ENCODE measurements at regions not wholly inside any gene's neighbourhood (a gene's known extent, or its start where the extent isn't known, plus 50 kb on each side); places are given as distances from the start of the nearest gene placed in this dataset.

DNA sequence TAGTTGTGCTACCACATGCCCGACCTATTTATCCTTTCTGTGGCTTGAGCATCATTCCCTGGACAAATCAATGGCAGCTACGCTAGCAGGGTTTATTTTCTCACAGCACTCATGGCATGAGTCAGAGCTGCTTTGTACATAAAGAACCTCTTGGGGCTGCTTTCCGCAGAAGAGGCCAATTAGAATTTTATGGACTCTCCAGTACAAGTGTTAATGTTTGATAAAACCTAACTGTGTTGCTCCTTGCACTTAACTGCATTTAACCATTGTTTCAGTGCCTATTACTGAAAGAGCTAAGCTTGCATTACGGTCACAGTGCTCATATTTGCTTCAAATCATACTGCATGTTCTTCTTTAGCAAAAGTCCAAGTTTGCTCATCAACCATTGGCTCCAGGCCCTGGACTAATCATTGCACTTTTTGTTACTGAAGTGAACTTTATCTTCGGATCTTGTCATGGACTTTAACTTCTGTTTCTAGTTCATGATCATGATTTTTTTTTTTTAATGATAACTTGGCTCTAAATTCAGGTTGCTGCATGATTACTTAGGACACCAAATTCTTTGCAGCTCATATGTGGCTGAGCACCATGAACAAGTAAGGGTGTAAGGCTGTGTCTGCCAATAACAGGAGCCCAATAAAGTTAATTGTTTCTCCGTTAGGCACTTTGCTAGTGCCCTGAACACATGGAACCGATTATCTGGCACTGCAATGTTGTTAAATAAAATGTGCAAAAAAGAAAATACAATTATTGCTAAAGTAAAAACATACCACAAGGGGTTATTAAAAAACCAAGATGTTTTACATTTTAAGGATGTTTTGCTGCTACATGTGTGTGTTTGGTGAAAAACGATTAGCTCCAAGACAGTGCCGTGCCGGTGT is 492.2 kb downstream of the KCNJ2 start:
- Histone ChIP-seq H3K9ac (ENCODE audit: low read length) (no peak overlapping the region), H3K79me2 (ENCODE audit: control insufficient read depth, insufficient read depth, low read length) (no peaks in the 10 kb centered on the region), H3K27ac (ENCODE audit: low read length in 2 of 2) (no peak overlapping the region), H3K27me3 (replicated peaks in 1 of 4; ENCODE audit: control extremely low read depth in 1 of 4, control insufficient read depth in 3 of 4, insufficient read depth in 4 of 4, low read length in 3 of 4) (no peaks in the 10 kb centered on the region), H3K4me3 (ENCODE audit: control extremely low read depth in 1 of 5, extremely low read depth in 1 of 5, insufficient read depth in 1 of 5, low read depth in 2 of 5, low read length in 4 of 5) (no peak overlapping the region), H3K9me3 (ENCODE audit: control extremely low read depth in 1 of 3, control insufficient read depth in 2 of 3, insufficient read depth in 1 of 3, low read length in 2 of 3) (no peaks in the 10 kb centered on the region), H3K4me1 (ENCODE audit: control insufficient read depth in 2 of 2, insufficient read depth in 2 of 2, low read length in 2 of 2) (no peaks in the 10 kb centered on the region), H3K36me3 (replicated peaks in 1 of 2; ENCODE audit: control extremely low read depth in 1 of 2, control insufficient read depth in 1 of 2, extremely low read depth in 1 of 2, insufficient read depth in 2 of 2, low read length in 1 of 2) (no peaks in the 10 kb centered on the region), H2AFZ (ENCODE audit: insufficient read depth, low read depth, low read length, poor library complexity, severe bottlenecking) (no peak overlapping the region), H3K4me2 (replicated peaks; ENCODE audit: low read depth, low read length, poor library complexity, severe bottlenecking) (no peak overlapping the region), H4K20me1 (ENCODE audit: control insufficient read depth, insufficient read depth, low read length, poor library complexity, severe bottlenecking) (no peaks in the 10 kb centered on the region)
- H3K4me1 Mint-ChIP-seq = no peaks in the 10 kb centered on the region
- H3K9me3 Mint-ChIP-seq (ENCODE audit: insufficient read depth) = no peaks in the 10 kb centered on the region
- ATAC-seq (ENCODE audit: low read depth) (no peak), DNase-seq (no peak)
- ChIA-PET POLR2A (no interaction called here), CTCF (no interaction called here)
- TF ChIP-seq, protein P1, sequence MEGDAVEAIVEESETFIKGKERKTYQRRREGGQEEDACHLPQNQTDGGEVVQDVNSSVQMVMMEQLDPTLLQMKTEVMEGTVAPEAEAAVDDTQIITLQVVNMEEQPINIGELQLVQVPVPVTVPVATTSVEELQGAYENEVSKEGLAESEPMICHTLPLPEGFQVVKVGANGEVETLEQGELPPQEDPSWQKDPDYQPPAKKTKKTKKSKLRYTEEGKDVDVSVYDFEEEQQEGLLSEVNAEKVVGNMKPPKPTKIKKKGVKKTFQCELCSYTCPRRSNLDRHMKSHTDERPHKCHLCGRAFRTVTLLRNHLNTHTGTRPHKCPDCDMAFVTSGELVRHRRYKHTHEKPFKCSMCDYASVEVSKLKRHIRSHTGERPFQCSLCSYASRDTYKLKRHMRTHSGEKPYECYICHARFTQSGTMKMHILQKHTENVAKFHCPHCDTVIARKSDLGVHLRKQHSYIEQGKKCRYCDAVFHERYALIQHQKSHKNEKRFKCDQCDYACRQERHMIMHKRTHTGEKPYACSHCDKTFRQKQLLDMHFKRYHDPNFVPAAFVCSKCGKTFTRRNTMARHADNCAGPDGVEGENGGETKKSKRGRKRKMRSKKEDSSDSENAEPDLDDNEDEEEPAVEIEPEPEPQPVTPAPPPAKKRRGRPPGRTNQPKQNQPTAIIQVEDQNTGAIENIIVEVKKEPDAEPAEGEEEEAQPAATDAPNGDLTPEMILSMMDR (IDR thresholded peaks at IDR 0.05) = no peak
- TF ChIP-seq EZH2 (IDR thresholded peaks at IDR 0.05; ENCODE audit: borderline replicate concordance, insufficient read depth, low read depth, low read length, poor library complexity, severe bottlenecking) = no peak
- no peaks in the 10 kb centered on the region for H3K27me3 Mint-ChIP-seq
- no peak overlapping the region for H3K4me3 Mint-ChIP-seq
- intact Hi-C loops (cut with micrococcal nuclease) = no loop called here
- no peak overlapping the region for H3K27ac Mint-ChIP-seq
- WGBS (ENCODE audit: insufficient coverage) = 87% methylated on average over 3 of the region's 10 CpGs

DNA sequence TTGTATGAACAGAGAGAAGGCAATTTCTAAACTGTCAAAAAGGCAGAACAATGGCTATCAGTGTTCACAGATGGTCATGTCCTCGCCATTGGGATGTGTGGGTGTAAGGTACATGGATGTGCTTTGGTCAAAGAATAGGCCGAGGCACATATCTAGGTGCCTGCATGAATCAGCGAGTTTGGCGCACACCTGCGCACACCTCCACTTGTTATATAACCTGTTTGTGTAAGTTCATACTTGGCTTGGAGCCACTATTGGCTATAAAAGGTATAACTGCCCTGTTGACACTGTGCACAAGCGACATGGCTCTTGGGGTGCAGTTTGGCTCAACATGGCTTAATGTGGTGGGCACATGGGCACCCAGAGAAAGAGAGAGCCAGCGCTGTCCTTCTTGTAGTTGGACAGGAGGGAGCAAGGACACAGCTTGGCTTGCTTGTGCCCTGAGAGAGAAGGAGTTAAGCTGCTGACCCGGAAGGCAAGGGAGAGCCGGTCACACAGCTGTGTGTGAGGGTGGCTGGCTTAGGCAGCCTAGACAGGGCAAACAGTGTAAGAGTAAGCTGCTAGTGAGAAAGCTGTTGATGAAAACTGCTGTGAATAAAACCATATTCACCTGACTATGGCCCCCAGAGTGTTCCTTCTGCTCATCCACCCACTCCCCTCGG is 499.1 kb downstream of the KCNJ2 start:
- Histone ChIP-seq H3K4me1 (ENCODE audit: control insufficient read depth in 2 of 2, insufficient read depth in 2 of 2, low read length in 2 of 2) (no peaks in the 10 kb centered on the region), H3K4me3 (ENCODE audit: control extremely low read depth in 1 of 5, extremely low read depth in 1 of 5, insufficient read depth in 1 of 5, low read depth in 2 of 5, low read length in 4 of 5) (no peak overlapping the region), H3K9ac (ENCODE audit: low read length) (no peak overlapping the region), H4K20me1 (ENCODE audit: control insufficient read depth, insufficient read depth, low read length, poor library complexity, severe bottlenecking) (no peaks in the 10 kb centered on the region), H3K36me3 (replicated peaks in 1 of 2; ENCODE audit: control extremely low read depth in 1 of 2, control insufficient read depth in 1 of 2, extremely low read depth in 1 of 2, insufficient read depth in 2 of 2, low read length in 1 of 2) (no peaks in the 10 kb centered on the region), H3K79me2 (ENCODE audit: control insufficient read depth, insufficient read depth, low read length) (no peaks in the 10 kb centered on the region), H2AFZ (ENCODE audit: insufficient read depth, low read depth, low read length, poor library complexity, severe bottlenecking) (no peak overlapping the region), H3K27ac (ENCODE audit: low read length in 2 of 2) (no peak overlapping the region), H3K4me2 (replicated peaks; ENCODE audit: low read depth, low read length, poor library complexity, severe bottlenecking) (no peak overlapping the region), H3K9me3 (ENCODE audit: control extremely low read depth in 1 of 3, control insufficient read depth in 2 of 3, insufficient read depth in 1 of 3, low read length in 2 of 3) (no peaks in the 10 kb centered on the region), H3K27me3 (replicated peaks in 1 of 4; ENCODE audit: control extremely low read depth in 1 of 4, control insufficient read depth in 3 of 4, insufficient read depth in 4 of 4, low read length in 3 of 4) (no peaks in the 10 kb centered on the region)
- ATAC-seq (ENCODE audit: low read depth) = no peak
- Mint-ChIP-seq H3K27ac (no peak overlapping the region), H3K4me1 (no peaks in the 10 kb centered on the region), H3K27me3 (no peaks in the 10 kb centered on the region), H3K4me3 (no peak overlapping the region), H3K9me3 (ENCODE audit: insufficient read depth) (no peaks in the 10 kb centered on the region)
- ChIA-PET POLR2A (no interaction called here), CTCF (no interaction called here)
- DNase-seq = no peak
- 89% methylated on average over 7 of the region's 10 CpGs for WGBS (ENCODE audit: insufficient coverage)
- TF ChIP-seq, protein P1 (IDR thresholded peaks at IDR 0.05) = no peak
- TF ChIP-seq EZH2 (IDR thresholded peaks at IDR 0.05; ENCODE audit: borderline replicate concordance, insufficient read depth, low read depth, low read length, poor library complexity, severe bottlenecking) = no peak
- intact Hi-C loops (cut with micrococcal nuclease) = no loop called here

Measured in B cell (primary cell).